Trophoblast cell (in vitro differentiated cells and primary cell): ENCODE measurements at regions not wholly inside any gene's neighbourhood (a gene's known extent, or its start where the extent isn't known, plus 50 kb on each side); places are given as distances from the start of the nearest gene placed in this dataset.

Source experiments
- DNase-seq, 2 donors: peaks; one replicate each; pipeline ENCODE4 v3.0.0-alpha.2; 2016
- H2AFZ ChIP-seq: 2 replicates; pipeline ENCODE4 v1.6.1; 2013; ENCODE audit warnings: low read length, moderate library complexity, mild to moderate bottlenecking; ENCODE audit not compliant: insufficient read depth, poor library complexity
- H2AK5ac ChIP-seq: 2 replicates; pipeline ENCODE4 v1.6.1; 2013; ENCODE audit warnings: mild to moderate bottlenecking, low read length
- H2BK120ac ChIP-seq: 2 replicates; pipeline ENCODE4 v1.6.1; 2013; ENCODE audit warnings: low read length, mild to moderate bottlenecking, moderate library complexity; ENCODE audit not compliant: insufficient read depth, poor library complexity
- H2BK12ac ChIP-seq: 2 replicates; pipeline ENCODE4 v1.6.1; 2013; ENCODE audit warnings: mild to moderate bottlenecking, low read length, moderate library complexity
- H2BK5ac ChIP-seq: 2 replicates; pipeline ENCODE4 v1.6.1; 2013; ENCODE audit warnings: low read length, low read depth, moderate library complexity, mild to moderate bottlenecking; ENCODE audit not compliant: poor library complexity
- H3K14ac ChIP-seq: 2 replicates; pipeline ENCODE4 v1.6.1; 2013; ENCODE audit warnings: mild to moderate bottlenecking, low read length
- H3K18ac ChIP-seq: 2 replicates; pipeline ENCODE4 v1.6.1; 2013; ENCODE audit warnings: mild to moderate bottlenecking, low read length
- H3K23ac ChIP-seq: 2 replicates; pipeline ENCODE4 v1.6.1; 2013; ENCODE audit warnings: low read length
- H3K27ac ChIP-seq: 2 replicates; pipeline ENCODE4 v1.5.1; 2013; ENCODE audit warnings: low read depth, mild to moderate bottlenecking, inconsistent platforms, low read length, moderate library complexity
- H3K27me3 ChIP-seq: 2 replicates; pipeline ENCODE4 v1.6.1; 2013; ENCODE audit warnings: inconsistent platforms, mild to moderate bottlenecking, low read length, moderate library complexity; ENCODE audit not compliant: insufficient read depth
- H3K36me3 ChIP-seq, 2 experiments: 1 replicate in 1 of 2; 2 replicates in 1 of 2; pipeline ENCODE4 v1.6.1; 2013; ENCODE audit warnings: low read length in 2 of 2, mild to moderate bottlenecking in 2 of 2, moderate library complexity in 1 of 2; ENCODE audit not compliant: insufficient read depth in 2 of 2, control insufficient read depth in 1 of 2
- H3K4ac ChIP-seq: 2 replicates; pipeline ENCODE4 v1.6.1; 2013; ENCODE audit warnings: low read depth, mild to moderate bottlenecking, low read length, moderate library complexity
- H3K4me1 ChIP-seq, 2 experiments: 1 replicate in 1 of 2; 2 replicates in 1 of 2; pipeline ENCODE4 v1.6.1; 2013; ENCODE audit warnings: low read length in 2 of 2, mild to moderate bottlenecking in 2 of 2, moderate library complexity in 1 of 2; ENCODE audit not compliant: insufficient read depth in 2 of 2, control insufficient read depth in 1 of 2
- H3K4me2 ChIP-seq: 2 replicates; pipeline ENCODE4 v1.6.1; 2013; ENCODE audit warnings: inconsistent platforms, mild to moderate bottlenecking, low read length, moderate library complexity
- H3K4me3 ChIP-seq: 2 replicates; pipeline ENCODE4 v1.5.1; 2013; ENCODE audit warnings: mild to moderate bottlenecking, low read depth, low read length, inconsistent platforms
- H3K79me1 ChIP-seq: one replicate; pipeline ENCODE4 v1.6.1; 2013; ENCODE audit warnings: low read length
- H3K79me2 ChIP-seq: 2 replicates; pipeline ENCODE4 v1.6.1; 2013; ENCODE audit warnings: low read length, mild to moderate bottlenecking; ENCODE audit not compliant: control insufficient read depth, insufficient read depth, poor library complexity
- H3K9ac ChIP-seq: 2 replicates; pipeline ENCODE4 v1.6.1; 2013; ENCODE audit warnings: mild to moderate bottlenecking, low read length
- H3K9me3 ChIP-seq: 2 replicates; pipeline ENCODE4 v1.6.1; 2013; ENCODE audit warnings: low read depth, mild to moderate bottlenecking, control low read depth, inconsistent platforms, low read length; ENCODE audit not compliant: insufficient read depth
- H4K12ac ChIP-seq: 2 replicates; pipeline ENCODE4 v1.6.1; 2013; ENCODE audit warnings: low read depth, mild to moderate bottlenecking, low read length, moderate library complexity
- H4K8ac ChIP-seq: 2 replicates; pipeline ENCODE4 v1.6.1; 2013; ENCODE audit warnings: low read depth, mild to moderate bottlenecking, low read length, moderate library complexity
- H4K91ac ChIP-seq: one replicate; pipeline ENCODE4 v1.6.1; 2013; ENCODE audit warnings: low read depth, mild to moderate bottlenecking, low read length, moderate library complexity
- WGBS: extraction: QIAGEN DNeasy Blood & Tissue Kit; methylation state at CpG from one replicate; pipeline ENCODE4 v1.1.7; 2013; ENCODE audit warnings: missing lambda C conversion rate; ENCODE audit not compliant: insufficient read length, insufficient coverage; ENCODE audit errors: extremely low coverage; 5-methylcytosine and 5-hydroxymethylcytosine counted together

DNA sequence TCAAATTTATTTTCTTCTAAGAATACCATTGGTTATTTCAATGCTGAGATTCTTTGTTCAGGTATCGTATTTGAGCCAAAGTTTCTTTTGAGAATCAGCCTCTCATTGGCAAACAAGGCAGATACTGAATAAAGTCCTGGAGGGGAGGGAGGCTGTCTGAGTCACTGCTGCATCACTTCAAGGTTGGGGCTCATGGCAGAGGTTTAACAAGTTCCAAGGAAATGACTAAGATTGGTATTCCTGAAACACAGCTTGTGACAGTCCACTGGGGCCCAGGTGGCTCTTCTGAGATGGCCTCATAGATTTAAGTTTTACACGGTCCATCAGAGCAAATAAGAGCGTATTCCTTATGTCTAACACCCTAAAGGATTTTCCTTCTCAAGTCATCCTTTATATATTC lies 213.8 kb upstream of the STAC start:
- H2BK120ac ChIP-seq = no peak overlapping the region
- H2AFZ ChIP-seq = no peak overlapping the region
- no peaks in the 10 kb centered on the region for H3K4me1 ChIP-seq
- H3K27ac ChIP-seq = no peak overlapping the region
- peak; percentile 8 to 33 for DNase-seq
- H3K18ac ChIP-seq = no peak overlapping the region
- H2BK5ac ChIP-seq = no peak overlapping the region
- H3K79me2 ChIP-seq = no peaks in the 10 kb centered on the region
- H4K12ac ChIP-seq = no peak overlapping the region
- H3K9me3 ChIP-seq = no peaks in the 10 kb centered on the region
- WGBS = no CpG with 5 or more reads among the region's 3 CpGs
- no peaks in the 10 kb centered on the region for H3K79me1 ChIP-seq
- no peak overlapping the region for H3K4me3 ChIP-seq
- no peak overlapping the region for H3K4ac ChIP-seq
- no peak overlapping the region for H4K91ac ChIP-seq
- H2BK12ac ChIP-seq = no peak overlapping the region
- no peak overlapping the region for H4K8ac ChIP-seq
- H2AK5ac ChIP-seq = no peak overlapping the region
- no peaks in the 10 kb centered on the region for H3K36me3 ChIP-seq
- no peak overlapping the region for H3K23ac ChIP-seq
- no peak overlapping the region for H3K4me2 ChIP-seq
- H3K9ac ChIP-seq = no peak overlapping the region
- no peak overlapping the region for H3K14ac ChIP-seq
- H3K27me3 ChIP-seq = no peaks in the 10 kb centered on the region

- no peak overlapping the region for H3K18ac ChIP-seq
- H3K4me3 ChIP-seq = no peak overlapping the region
- H4K12ac ChIP-seq = no peak overlapping the region
- no peaks in the 10 kb centered on the region for H3K79me2 ChIP-seq
- no peak overlapping the region for H4K91ac ChIP-seq
- no peak overlapping the region for H3K23ac ChIP-seq
- no peak overlapping the region for H2BK120ac ChIP-seq
- H3K27ac ChIP-seq = no peak overlapping the region
- no peaks in the 10 kb centered on the region for H3K36me3 ChIP-seq
- no peak overlapping the region for H3K14ac ChIP-seq
- no peaks in the 10 kb centered on the region for H3K27me3 ChIP-seq
- no peak overlapping the region for H3K4ac ChIP-seq
- no peaks in the 10 kb centered on the region for H3K9me3 ChIP-seq
- H3K4me1 ChIP-seq = no peaks in the 10 kb centered on the region
- H2BK12ac ChIP-seq = no peak overlapping the region
- DNase-seq = no peak
- no CpG with 5 or more reads among the region's 2 CpGs for WGBS
- H3K4me2 ChIP-seq = no peak overlapping the region
- H4K8ac ChIP-seq = no peak overlapping the region
- H2AFZ ChIP-seq = no peak overlapping the region
- H3K9ac ChIP-seq = no peak overlapping the region
- H3K79me1 ChIP-seq = no peaks in the 10 kb centered on the region
- no peak overlapping the region for H2BK5ac ChIP-seq
- H2AK5ac ChIP-seq = no peak overlapping the region
Observed at GRCh38 chr3:36172699-36173098, 207.6 kb upstream of the STAC start.

DNA sequence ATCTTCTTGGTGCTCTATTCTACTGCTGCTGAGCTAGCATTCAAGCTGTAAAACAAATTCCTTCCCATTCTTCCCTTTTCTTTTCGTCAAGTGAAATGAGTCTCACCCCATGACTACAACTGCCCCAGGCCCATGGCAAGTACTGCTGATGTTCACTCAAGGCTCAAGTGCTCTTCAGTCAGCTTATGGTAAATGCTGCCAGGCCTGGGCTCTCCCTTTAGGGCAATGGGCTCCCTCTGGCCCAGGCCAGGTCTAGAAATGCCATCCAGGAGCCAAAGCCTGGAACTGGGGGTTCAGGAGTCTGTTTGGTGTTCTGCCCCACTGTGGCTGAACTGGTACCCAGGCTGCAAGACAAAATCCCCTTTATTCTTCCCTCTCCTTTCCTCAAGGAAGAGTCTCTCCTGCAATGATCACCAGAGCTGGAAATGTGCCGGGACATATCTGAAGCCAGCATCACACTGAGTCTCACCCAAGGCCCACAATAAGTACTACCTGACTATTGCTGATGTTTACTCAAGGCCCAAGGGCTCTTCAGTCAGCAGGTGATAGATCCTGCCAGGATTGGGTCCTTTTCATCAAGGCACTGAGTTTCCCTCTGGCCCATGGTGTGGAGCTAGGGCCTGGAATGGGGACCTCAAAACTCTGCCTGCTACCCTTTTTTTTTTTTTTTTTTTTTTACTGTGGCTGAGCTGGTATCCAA lies 205.0 kb upstream of the STAC start:
- Histone ChIP-seq H3K18ac (no peak overlapping the region), H3K79me1 (no peaks in the 10 kb centered on the region), H4K8ac (no peak overlapping the region), H3K36me3 (no peaks in the 10 kb centered on the region), H4K91ac (no peak overlapping the region), H3K9me3 (no peaks in the 10 kb centered on the region), H2BK12ac (no peak overlapping the region), H3K23ac (no peak overlapping the region), H2AFZ (no peak overlapping the region), H3K4me2 (no peak overlapping the region), H3K79me2 (no peaks in the 10 kb centered on the region), H3K9ac (no peak overlapping the region), H2BK5ac (no peak overlapping the region), H4K12ac (no peak overlapping the region), H3K27me3 (no peaks in the 10 kb centered on the region), H3K4me1 (no peaks in the 10 kb centered on the region), H2AK5ac (no peak overlapping the region), H3K27ac (no peak overlapping the region), H2BK120ac (no peak overlapping the region), H3K14ac (no peak overlapping the region), H3K4ac (no peak overlapping the region), H3K4me3 (no peak overlapping the region)
- DNase-seq = no peak
- no CpG with 5 or more reads among the region's 2 CpGs for WGBS

GRCh38 chr3:36175916-36176461 lies 204.3 kb upstream of the STAC start:
- H2AK5ac ChIP-seq = no peak overlapping the region
- H3K9me3 ChIP-seq = no peaks in the 10 kb centered on the region
- H3K79me1 ChIP-seq = no peaks in the 10 kb centered on the region
- WGBS = no CpG with 5 or more reads among the region's 2 CpGs
- H2AFZ ChIP-seq = no peak overlapping the region
- H2BK12ac ChIP-seq = no peak overlapping the region
- no peak overlapping the region for H3K9ac ChIP-seq
- H2BK5ac ChIP-seq = no peak overlapping the region
- H4K12ac ChIP-seq = no peak overlapping the region
- no peak overlapping the region for H4K8ac ChIP-seq
- no peaks in the 10 kb centered on the region for H3K36me3 ChIP-seq
- no peak overlapping the region for H3K18ac ChIP-seq
- H4K91ac ChIP-seq = no peak overlapping the region
- H3K4me1 ChIP-seq = no peaks in the 10 kb centered on the region
- H3K4me3 ChIP-seq = no peak overlapping the region
- H2BK120ac ChIP-seq = no peak overlapping the region
- H3K4me2 ChIP-seq = no peak overlapping the region
- H3K27ac ChIP-seq = no peak overlapping the region
- H3K27me3 ChIP-seq = no peaks in the 10 kb centered on the region
- H3K79me2 ChIP-seq = no peaks in the 10 kb centered on the region
- no peak overlapping the region for H3K23ac ChIP-seq
- H3K4ac ChIP-seq = no peak overlapping the region
- no peak overlapping the region for H3K14ac ChIP-seq
- DNase-seq = no peak
